ENCODE measurements at regions not wholly inside any gene's neighbourhood (a gene's known extent, or its start where the extent isn't known, plus 50 kb on each side); places are given as distances from the start of the nearest gene placed in this dataset.
"Not testable (repeated sequence)": the region's sequence is repeated elsewhere in the genome, so short reads cannot be mapped to it uniquely, and the experiment has no call there.

DNA sequence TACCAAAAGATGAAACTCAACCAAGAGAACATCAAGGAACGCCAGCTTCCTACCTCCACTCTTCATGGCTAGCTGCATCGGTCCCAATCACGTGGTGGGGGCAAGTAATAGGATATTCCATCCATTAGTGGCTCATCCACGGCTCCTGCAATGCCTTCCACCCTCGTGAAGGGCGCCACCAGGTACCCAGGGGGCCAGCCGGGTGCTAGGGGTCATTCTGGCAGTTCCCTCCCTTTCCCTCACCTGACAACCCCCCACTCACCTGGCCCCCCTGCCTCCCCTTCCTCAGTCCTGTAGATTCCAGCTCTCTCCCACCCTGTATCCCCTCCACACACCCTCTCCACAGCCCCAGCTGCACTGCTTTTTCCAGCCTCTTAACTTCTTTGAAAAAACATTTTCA, 161.9 kb downstream of the URI1 start:
- DNase-seq (ENCODE audit: low read depth): no peak

DNA sequence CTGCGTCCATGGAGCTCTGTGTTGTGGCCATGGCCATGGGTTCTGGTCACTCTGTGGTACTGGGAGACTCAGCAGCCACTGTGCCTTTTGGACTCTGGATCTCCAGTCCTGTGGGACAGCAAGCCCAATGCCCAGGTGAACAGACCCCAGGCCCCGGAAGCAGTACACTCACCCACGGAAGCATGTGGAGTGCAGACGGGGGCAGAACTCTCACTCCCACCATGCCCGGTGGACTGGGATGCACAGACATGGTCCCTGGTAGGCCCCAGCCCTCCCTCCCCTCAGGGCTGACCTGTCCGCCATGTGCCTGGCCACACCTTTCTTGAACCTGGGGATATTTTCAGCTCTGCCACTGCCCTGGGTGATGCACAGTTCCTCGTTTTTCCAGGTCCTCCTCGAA, 163.3 kb downstream of the URI1 start:
- DNase-seq (ENCODE audit: low read depth): no peak

DNA sequence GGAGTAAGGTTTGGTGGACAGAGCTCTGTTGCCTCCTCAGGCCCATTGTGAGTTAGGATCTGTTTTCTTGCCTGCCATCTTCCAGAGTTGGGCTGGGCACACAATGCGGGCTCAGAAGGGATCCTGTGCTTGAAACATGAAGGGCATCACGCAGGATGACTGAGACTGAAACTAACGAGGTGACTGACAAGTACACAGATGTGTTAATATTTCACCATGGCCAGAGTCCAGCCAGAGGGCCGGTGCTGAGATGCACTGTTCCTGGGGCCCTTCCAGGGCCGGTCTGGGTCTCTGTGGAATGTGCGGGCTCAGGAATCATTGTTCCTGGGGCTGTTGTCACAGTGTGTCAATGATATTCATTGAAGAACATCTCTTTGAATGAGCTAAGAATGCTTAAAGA, 163.7 kb downstream of the URI1 start:
- DNase-seq (ENCODE audit: low read depth): no peak

DNA sequence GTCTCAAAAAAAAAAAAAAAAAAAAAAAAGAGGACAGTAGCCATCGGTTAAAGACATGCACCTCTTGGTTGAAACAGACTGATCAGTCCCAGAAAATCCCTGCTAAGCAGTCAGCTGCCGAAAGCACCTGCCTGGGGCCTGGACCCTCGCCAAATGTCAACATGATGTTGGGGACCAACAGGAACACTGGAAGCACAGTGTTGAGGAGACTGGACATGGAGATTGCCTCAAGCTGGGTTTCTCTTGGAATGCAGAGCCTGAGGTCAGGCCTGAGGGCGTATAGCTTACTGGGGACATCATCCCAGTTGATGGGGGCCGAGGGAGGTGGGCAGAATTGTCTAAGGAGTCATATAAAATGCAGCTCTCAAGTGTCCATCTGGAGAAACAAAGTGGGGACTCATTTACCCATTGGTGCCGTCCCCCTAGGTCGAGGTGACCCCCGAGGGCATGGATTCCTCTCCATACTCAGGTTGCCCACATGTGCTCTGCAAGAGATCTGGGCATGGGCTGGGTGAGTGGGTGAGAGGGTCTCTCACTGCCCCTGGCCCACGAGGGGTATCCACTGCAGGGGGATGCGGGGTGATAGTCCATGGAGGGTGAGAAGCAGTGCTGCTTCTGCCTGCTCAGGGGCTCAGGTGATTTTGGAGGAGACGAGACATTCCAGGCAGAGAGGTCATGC, 164.5 kb downstream of the URI1 start:
- DNase-seq (ENCODE audit: low read depth): no peak

DNA sequence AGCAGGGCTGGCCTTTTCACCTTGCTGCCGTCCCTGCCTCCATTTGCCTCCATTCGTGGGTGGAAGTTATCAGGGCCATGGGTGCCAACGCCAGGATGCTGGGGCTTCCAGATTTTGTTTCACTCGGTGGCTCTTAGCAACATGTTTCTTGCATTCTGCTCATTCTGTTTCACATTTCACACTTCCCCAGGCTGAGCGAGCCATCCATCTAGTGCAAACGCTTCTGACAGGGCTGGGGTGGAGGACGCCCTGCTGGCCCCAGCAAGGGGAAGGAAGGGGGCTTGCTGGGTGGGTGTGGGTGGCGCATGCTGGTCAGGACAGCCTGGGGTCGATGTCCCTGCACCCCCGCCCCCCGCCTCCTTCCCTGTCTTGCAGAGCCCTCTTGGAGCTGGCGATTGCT, 165.2 kb downstream of the URI1 start:
- DNase-seq (ENCODE audit: low read depth): no peak

DNA sequence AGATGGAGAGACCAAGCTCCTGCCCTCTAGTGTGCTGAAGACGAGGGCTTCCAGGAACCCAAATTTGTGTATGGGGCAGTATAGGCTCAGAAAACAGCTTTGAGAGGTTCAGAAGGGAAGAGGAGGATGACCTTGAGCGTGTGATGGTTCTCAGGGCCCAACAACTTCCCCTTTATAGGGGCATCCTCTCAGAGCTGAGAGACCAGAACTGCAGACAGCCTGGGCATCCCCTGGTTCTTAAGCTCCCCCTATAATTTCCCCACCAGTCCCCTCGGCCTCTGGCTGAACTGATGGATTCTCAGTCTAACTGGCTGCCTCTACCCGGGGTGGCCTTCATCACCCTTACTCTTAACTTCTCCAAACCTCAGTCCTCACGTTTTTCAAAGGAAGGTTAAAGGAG, 167.5 kb downstream of the URI1 start:
- no peak for DNase-seq (ENCODE audit: low read depth)

DNA sequence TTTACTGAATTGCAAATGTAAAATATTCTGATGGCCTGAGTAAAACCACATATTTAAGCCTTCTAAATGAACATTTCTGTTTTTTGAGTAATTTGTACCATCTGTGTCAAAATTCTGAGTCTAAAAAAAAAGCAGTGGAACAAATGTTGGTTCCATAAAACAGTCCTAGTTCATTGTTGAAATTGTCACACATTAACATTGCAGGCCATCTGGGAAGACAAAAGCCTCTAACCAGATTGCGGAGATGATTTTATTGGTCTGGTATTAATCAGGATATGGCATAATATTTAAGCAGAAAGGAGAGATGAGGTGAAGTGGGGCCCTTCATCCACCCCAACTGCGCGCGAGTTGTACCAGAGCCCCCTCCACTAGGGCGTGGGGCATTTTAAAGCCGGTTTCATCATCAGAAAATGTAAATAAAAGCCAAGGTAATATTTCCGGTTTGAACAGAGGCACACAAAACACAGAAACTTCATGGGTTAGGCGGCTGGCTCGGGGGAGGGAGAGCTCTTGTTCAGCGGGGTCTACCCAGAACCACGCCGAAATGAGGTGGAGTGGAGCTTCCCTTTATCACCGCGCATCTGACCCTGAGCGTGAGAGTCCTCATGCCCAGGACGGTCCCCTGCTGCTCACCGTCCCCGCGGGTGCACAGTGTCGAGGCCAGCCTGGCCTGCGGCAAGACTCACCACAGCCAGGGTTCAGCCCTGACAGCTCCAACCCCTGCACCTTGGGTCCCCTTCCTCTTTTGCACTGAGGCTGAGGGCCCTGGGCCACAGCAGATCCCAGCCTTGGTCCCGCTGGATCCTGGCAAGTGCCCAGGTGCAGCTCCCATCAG, 169.2 kb downstream of the URI1 start:
- no peak for DNase-seq (ENCODE audit: low read depth)

DNA sequence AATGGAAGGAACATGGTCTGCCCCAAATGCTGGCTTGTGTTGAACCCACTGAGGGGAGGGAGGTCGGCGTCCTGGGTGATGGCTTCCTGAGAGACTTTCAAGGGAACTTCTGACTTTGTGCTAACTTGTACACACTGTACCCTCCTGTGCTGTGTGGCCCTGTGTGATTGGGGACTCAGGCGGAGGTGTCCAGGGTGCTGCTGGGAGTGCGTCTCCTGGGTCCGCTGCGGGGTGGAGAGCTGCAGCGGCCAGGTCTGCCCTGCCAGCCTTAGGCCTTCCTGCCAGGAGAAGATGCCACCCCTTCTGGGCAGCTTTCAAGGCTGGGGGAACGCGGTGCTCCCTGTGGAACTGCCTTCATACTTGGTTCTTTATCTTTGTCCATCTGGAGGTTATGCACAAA, 170.1 kb downstream of the URI1 start:
- DNase-seq (ENCODE audit: low read depth): no peak

DNA sequence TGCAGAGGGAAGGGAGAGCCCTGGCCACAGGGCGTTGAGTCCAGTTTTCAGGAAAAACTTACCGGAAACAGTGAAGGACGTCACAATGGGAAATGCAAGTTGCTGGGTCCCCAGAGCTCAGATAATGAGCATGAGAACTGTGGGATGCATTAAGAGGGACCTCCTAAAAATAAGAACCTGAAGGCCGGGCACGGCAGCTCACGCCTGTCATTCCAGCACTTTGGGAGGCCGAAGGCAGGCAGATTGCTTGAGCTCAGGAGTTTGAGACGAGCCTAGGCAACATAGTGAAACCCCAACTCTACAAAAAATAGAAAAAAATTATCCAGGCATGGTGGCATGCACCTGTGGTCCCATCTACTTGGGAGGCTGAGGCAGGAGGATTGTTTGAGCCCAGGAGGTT, 170.6 kb downstream of the URI1 start:
- DNase-seq (ENCODE audit: low read depth): no peak

DNA sequence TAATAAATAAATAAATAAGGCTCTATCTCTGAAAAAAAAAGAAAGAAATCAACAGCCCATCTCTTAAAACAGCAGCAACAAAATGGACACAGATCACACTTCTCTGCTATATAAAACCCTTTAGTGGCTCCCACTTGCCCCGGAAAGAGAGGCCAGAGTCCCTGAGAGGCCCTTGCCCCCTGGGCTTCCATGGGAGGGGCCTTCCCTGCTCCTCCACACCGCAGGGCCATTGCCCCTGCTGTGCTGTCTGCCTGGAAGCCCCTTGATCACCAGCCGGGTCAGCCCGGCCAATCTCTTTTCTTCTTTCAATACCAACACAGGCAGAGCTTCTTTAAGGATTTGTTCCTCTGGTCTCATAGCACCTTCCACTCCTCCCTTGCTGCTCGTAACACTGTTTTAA, 171.1 kb downstream of the URI1 start:
- DNase-seq (ENCODE audit: low read depth): no peak

DNA sequence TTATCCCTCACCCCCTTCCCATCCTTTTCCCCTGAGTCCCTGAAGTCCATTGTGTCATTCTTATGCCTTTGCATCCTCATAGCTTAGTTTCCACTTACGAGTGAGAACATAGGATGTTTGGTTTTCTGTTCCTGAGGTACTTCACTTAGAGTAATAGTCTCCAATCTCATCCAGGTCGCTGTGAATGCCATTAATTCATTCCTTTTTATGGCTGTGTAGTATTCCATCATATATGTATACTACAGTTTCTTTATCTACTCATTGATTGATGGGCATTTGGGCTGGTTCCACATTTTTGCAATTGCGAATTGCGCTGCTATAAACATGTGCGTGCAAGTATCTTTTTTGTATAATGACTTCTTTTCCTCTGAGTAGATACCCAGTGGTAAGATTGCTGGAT, 172.1 kb downstream of the URI1 start:
- DNase-seq (ENCODE audit: low read depth): not testable (repeated sequence)

DNA sequence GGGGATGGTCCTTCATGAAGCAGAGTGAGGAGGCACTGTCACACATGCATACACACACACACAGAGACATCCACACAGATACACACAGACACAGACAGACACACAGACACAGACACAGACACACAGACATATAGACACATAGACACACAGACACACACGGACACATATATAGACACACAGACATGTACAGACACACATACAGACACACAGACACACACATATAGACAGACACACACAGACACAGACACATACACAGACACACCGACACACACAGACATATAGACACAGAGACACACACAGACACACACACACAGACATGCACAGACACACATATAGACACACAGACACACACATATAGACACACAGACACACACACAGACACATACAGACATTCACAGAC, 173.9 kb downstream of the URI1 start:
- no peak for DNase-seq (ENCODE audit: low read depth)

DNA sequence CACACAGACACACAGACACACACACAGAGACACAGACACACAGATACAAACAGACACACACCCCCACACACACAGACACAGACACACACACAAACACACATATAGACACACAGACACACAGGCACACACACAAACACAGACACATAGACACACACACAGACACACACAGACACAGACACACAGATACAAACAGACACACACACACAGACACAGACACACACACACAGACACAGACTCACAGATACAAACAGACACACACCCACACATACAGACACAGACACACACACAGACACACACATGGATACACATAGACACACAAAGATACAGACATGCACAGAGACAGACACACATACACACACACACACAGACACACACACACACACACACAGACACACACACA, 174.5 kb downstream of the URI1 start:
- DNase-seq (ENCODE audit: low read depth): no peak

DNA sequence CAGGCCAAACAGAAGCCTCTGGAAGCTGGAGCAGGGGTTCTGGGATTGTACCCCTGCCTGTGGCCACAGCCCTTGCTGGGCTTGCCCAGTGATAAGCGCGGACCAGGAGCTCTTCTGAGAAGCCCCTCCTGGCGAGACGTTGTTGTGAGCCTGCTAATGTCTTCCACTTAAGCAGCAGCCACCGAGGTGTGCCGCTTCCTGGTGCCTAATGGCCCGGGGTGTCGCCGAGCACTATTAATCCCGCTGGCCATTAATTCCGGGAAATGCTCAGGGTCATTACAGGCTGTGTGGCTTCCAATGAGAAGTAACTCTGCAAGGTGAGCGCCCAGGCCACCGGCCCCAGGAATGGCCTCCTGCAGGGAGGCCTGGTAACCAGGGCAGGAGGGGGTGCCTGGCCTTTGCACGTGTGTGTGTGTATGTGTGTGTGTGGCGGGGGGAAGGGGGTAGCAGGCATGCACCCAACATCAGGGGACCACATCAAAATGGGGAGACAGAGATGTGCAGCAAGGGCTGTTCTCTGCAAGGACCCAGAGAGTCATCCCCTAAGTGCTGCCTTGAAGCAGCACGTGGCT, 175.0 kb downstream of the URI1 start:
- DNase-seq (ENCODE audit: low read depth): no peak

DNA sequence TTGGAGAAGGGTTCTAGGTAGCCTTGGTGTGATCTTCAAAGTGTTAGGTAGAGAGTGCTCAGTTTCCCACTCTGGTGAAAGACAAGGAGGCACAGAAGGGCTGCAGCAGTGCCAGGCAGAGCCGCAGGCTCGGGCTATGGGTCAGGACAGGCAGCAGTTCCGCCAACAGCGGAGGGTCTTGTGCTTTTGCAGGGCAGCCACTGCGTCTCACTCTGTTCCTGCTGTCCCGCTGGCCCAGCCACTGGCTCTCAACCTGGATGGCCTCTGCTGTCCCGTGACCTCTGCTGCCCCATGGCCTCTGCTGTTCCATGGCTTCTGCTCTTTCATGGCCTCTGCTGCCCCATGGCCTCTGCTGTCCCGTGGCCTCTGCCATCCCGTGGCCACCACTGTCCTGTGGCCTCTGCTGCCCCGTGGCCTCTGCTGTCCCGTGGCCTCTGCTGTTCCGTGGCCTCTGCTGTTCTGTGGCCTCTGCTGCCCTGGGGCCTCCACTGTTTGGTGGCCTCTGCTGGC, 175.7 kb downstream of the URI1 start:
- DNase-seq (ENCODE audit: low read depth): no peak

DNA sequence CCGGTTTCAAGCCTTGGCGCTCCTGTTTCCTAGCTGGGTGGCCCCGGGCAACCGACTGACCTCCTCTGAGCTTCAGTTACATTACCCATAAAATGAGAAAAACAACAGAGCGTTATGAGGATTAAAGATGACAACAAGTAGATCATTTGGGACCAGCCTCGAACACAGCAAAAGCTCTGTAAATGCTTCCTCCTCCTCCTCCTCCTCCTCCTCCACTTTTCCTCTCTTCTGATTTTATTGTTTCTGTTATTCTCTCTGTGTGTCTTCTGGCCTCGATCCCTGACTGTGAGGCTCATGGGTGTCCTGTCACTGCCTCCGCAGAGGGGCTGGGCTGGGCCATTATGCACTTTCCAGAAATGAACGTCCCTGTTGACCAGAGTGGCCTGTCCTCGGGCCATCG, 176.2 kb downstream of the URI1 start:
- DNase-seq (ENCODE audit: low read depth): no peak

DNA sequence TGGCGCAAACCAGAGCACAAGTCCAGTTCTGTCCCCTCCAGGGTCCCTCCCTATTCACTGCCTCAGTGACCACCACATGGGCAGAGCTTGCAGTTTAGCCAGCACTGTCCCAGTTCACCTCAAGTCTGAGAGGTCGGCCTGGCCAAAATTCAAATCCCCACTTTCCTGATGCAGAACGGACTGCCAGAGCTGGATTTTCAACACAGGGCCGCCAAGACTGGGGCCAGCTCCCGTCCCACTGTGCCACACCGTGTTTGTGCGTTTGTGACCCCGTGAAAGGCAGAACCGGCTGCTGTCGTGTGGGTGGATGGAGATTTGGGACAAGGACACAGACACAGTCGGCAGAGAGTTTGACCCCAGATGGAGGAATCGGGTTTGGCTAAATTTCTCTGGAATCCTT, 176.7 kb downstream of the URI1 start:
- DNase-seq (ENCODE audit: low read depth): no peak

DNA sequence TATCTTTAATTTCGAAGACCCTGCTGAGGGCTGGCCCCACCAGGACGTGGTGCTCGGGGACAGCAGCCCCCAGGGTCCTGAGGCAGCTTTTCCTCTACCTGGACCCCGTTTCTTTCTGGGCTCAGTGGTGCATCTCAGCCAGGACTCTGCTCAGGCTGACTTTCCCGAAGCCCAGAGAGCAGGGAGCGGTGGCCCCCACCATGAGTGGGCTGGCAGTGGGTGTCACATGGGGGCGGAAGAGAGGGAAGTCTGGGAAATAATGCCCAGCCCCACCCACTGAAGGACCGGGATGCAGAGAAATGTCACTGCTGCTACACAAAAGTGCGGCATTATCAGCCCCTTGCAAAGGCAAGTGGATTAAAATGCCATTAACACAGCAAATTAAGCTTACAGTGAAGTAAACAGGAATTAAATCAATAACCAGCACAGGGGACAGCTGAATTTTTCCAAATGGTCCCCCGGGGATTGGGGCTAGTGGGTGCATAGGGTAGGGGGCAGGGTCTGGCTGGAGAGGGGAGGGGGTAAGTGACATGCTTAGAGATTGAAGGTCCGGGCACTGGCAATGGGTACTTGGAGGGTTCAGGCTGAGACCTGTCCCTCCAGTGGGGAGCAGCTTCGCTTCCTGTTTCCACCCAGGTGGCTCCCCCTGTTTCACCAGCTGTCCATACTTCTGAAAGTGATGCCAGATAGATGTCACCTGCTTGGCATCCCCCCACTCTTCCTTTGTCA, 177.3 kb downstream of the URI1 start:
- no peak for DNase-seq (ENCODE audit: low read depth)

DNA sequence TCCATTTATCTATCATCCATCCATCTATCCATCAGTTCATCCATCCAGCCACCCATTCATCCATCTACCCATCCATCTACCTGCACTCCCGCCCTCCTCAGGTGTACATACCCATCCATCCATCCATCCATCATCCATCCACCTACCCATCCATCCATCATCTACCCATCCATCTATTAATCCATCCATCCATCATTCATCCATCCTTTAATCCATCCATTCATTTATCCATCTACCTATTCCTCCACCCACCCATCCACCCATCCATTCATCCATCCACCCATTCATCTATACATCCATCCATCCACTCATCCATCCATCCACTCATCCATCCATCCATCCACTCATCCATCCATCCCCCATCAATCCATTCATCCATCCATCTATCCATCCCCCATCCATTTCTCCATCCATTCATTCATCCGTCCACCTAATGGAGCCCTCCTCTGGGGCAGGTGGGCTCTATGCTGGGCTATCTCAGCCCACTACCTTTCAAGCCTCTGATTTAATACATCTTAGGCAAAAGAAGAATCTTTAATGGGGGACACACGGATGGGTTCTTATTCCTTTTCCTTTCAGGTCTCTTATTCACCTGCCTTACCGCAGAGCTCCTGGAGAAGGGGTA, 178.9 kb downstream of the URI1 start:
- no peak for DNase-seq (ENCODE audit: low read depth)

DNA sequence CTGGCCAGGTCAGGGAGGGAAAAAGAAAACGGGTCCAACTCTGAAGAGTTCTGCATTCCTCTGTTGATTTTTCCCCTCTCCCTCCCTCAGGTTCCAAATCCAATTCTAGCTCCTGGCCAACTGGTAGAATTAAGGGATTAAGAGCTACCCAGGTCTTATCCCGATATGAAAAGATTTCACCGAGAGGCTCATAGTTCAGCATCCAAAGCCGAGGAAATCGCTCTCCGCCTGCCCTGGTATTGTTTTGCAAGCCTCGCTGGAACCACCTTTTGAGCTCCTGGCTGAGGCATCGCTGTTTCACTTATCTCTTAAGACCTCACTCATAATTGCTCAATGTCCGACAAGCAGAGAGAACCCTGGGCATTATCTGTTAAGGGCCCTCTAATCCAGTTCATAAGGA, 180.4 kb downstream of the URI1 start:
- no peak for DNase-seq (ENCODE audit: low read depth)

DNA sequence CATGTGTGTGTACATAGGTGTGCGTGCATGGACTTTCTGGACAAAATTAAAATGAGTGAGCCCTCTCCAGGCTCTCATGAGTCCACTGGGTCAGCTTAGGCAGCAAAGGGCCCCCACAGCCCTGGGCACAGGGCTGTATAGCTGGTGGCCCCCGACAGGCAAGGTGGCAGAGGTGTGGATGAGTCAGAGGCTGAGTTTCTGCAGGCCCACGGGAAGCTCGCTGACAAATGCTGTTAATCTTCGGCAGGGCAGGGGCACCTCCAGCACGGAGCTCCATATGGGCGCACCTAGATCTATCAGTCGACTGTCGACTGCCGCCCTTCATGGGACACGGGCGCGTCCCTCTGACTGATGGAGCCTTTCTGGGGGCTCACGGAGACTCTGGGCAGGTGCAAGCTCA, 181.1 kb downstream of the URI1 start:
- no peak for DNase-seq (ENCODE audit: low read depth)

DNA sequence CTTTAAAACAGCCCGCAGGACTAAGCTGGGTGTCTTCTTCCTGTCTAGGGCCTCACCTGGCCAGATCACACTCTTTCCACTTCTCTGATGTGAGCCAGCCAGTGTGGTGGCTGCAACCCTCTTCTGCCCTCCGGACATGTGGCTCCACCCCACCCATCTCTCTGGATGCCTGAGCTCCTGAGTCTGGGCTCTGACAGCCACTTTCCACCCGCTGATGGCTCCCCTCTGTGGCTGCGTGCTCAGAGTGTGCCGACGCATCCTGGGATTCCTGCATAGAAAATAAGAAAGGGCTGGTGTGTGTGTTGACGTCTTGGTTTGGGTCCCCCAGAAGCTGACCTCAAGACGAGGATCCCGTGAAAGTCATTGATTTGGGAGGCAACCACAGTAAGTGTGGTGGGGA, 181.6 kb downstream of the URI1 start:
- DNase-seq (ENCODE audit: low read depth): no peak

Data from T follicular helper cell (primary cell).